ENCODE measurements at regions not wholly inside any gene's neighbourhood (a gene's known extent, or its start where the extent isn't known, plus 50 kb on each side); places are given as distances from the start of the nearest gene placed in this dataset.

DNA sequence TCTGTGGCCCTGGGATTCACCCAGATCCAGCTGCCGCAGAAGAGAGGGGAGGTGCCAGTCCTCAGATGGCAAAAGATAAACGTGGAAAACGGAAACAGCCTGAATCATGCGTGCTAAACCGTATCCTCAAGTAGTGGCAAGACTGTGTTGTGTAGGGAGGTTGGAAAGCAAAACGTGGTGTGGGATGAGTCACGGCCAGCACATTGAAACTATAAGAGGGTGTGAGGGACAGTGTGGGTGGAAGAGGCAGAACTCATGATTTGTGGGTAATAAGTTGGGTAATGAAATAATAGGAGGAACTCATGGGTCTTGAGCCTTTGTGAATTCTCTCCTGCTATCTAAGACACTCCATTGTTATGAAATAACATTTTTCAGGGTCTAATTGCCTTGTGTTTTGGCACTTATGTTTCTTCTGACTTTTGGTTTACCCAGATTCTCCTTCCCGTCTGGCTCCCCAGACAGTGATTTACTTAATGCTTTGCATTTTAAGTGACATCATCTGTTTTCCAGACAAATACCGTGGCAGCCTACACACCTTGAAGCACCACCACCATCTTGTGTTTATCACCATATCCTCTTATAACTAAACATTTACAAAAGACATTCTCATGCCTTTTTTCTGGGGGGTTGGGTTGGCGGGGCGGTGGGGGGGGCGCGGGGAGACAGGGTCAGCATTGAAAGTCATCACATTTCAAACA lies 62.3 kb upstream of the PTCSC3 start:
- ChIA-PET CTCF (no interaction called here), POLR2A (ENCODE audit: unreplicated experiment) (no interaction called here)
- Histone ChIP-seq H3K4me1 (replicated peaks; ENCODE audit: insufficient read depth) (no peaks in the 10 kb centered on the region), H4K20me1 (ENCODE audit: insufficient read depth) (no peaks in the 10 kb centered on the region), H2AFZ (no peak overlapping the region), H3K4me2 (no peak overlapping the region), H3K9me3 (ENCODE audit: insufficient read depth, low read depth) (no peaks in the 10 kb centered on the region), H3K9me2 (ENCODE audit: insufficient read depth) (no peaks in the 10 kb centered on the region), H3K36me3 (ENCODE audit: low read depth) (no peaks in the 10 kb centered on the region), H3K4me3 (no peak overlapping the region), H3K27ac (no peak overlapping the region), H3F3A (ENCODE audit: insufficient read depth, low read depth) (no peaks in the 10 kb centered on the region), H3K27me3 (ENCODE audit: insufficient read depth, low read depth) (no peaks in the 10 kb centered on the region), H3K79me2 (ENCODE audit: low read depth) (no peaks in the 10 kb centered on the region)
- intact Hi-C loops (cut with micrococcal nuclease; ENCODE audit: unreplicated experiment): no loop called here
- BruUV-seq (replicated peaks): no TSS peak
- no peak for TF ChIP-seq EZH2 (IDR thresholded peaks at IDR 0.05; ENCODE audit: low read depth)
- TF ChIP-seq, protein P1, sequence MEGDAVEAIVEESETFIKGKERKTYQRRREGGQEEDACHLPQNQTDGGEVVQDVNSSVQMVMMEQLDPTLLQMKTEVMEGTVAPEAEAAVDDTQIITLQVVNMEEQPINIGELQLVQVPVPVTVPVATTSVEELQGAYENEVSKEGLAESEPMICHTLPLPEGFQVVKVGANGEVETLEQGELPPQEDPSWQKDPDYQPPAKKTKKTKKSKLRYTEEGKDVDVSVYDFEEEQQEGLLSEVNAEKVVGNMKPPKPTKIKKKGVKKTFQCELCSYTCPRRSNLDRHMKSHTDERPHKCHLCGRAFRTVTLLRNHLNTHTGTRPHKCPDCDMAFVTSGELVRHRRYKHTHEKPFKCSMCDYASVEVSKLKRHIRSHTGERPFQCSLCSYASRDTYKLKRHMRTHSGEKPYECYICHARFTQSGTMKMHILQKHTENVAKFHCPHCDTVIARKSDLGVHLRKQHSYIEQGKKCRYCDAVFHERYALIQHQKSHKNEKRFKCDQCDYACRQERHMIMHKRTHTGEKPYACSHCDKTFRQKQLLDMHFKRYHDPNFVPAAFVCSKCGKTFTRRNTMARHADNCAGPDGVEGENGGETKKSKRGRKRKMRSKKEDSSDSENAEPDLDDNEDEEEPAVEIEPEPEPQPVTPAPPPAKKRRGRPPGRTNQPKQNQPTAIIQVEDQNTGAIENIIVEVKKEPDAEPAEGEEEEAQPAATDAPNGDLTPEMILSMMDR (conservative IDR thresholded peaks at IDR 0.05): no peak
- no peak for DNase-seq

DNA sequence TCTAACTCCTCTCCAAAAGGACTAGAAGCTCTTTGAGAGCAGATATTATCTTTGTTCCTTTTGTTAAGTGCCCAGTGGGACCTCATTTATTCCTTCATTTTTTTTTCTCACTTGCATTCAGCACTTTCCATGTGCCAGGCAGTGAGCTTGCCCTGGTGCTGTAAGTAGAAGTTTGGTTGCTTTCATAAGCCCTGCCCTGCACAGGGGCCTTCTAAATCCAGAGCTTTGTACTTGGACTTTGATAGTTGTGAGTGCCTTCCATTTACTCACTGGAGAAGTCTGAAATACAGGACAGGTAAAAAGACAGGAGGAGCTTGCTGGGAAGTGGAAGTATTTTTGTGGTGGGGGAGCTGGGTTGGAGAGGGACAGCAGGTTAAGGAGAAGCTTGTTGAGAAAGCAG lies 56.7 kb upstream of the PTCSC3 start:
- BruUV-seq (replicated peaks): no TSS peak
- Histone ChIP-seq H3K9me3 (ENCODE audit: insufficient read depth, low read depth) (no peaks in the 10 kb centered on the region), H3K36me3 (ENCODE audit: low read depth) (no peaks in the 10 kb centered on the region), H3K4me3 (no peak overlapping the region), H3K9me2 (ENCODE audit: insufficient read depth) (no peaks in the 10 kb centered on the region), H3K79me2 (ENCODE audit: low read depth) (no peaks in the 10 kb centered on the region), H2AFZ (no peak overlapping the region), H3F3A (ENCODE audit: insufficient read depth, low read depth) (no peaks in the 10 kb centered on the region), H4K20me1 (ENCODE audit: insufficient read depth) (no peaks in the 10 kb centered on the region), H3K27me3 (ENCODE audit: insufficient read depth, low read depth) (no peaks in the 10 kb centered on the region), H3K4me1 (replicated peaks; ENCODE audit: insufficient read depth) (no peaks in the 10 kb centered on the region), H3K4me2 (no peak overlapping the region), H3K27ac (no peak overlapping the region)
- intact Hi-C loops (cut with micrococcal nuclease; ENCODE audit: unreplicated experiment): no loop called here
- DNase-seq: no peak
- TF ChIP-seq, protein P1 (conservative IDR thresholded peaks at IDR 0.05): no peak
- TF ChIP-seq EZH2 (IDR thresholded peaks at IDR 0.05; ENCODE audit: low read depth): no peak
- CTCF ChIA-PET: no interaction called here
- POLR2A ChIA-PET (ENCODE audit: unreplicated experiment): no interaction called here

DNA sequence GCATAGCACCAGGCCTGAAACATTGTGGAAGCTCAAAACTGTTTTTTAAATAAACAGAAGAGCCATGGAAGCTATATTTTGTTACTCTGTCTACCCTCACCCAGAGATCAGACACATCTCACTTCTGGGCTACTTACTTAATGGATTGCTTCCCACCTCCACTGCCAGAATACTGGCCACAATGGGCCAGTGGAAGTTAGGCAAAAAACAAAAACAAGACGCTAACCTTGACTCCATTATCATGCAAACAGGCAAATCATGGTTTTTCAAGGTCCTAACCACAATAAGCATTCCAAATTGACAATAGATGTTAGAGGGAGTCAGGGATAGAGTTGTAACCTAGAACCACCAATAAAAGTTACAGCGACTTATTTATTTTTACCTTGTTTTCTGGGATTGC lies 52.7 kb upstream of the PTCSC3 start:
- Histone ChIP-seq H3K36me3 (ENCODE audit: low read depth) (no peaks in the 10 kb centered on the region), H2AFZ (no peak overlapping the region), H3K9me2 (ENCODE audit: insufficient read depth) (no peaks in the 10 kb centered on the region), H3K27me3 (ENCODE audit: insufficient read depth, low read depth) (no peaks in the 10 kb centered on the region), H3K79me2 (ENCODE audit: low read depth) (no peaks in the 10 kb centered on the region), H3F3A (ENCODE audit: insufficient read depth, low read depth) (no peaks in the 10 kb centered on the region), H4K20me1 (ENCODE audit: insufficient read depth) (no peaks in the 10 kb centered on the region), H3K4me2 (no peak overlapping the region), H3K9me3 (ENCODE audit: insufficient read depth, low read depth) (no peaks in the 10 kb centered on the region), H3K4me1 (replicated peaks; ENCODE audit: insufficient read depth) (peaks cover 8% of the 10 kb centered on the region; the same call in 1 of the 2 replicates), H3K4me3 (no peak overlapping the region), H3K27ac (no peak overlapping the region)
- DNase-seq: no peak
- ChIA-PET POLR2A (ENCODE audit: unreplicated experiment) (no interaction called here), CTCF (no interaction called here)
- TF ChIP-seq, protein P1 (conservative IDR thresholded peaks at IDR 0.05): no peak
- no peak for TF ChIP-seq EZH2 (IDR thresholded peaks at IDR 0.05; ENCODE audit: low read depth)
- intact Hi-C loops (cut with micrococcal nuclease; ENCODE audit: unreplicated experiment): no loop called here
- no TSS peak for BruUV-seq (replicated peaks)

Data from PC-9 (cell line).